DND-41 (cell line): ENCODE measurements at regions not wholly inside any gene's neighbourhood (a gene's known extent, or its start where the extent isn't known, plus 50 kb on each side); places are given as distances from the start of the nearest gene placed in this dataset.

Source experiments
- ATAC-seq: fragments of 200-7000 bp; cut with Tn5 transposase; 3 replicates; pipeline ENCODE4 v1.9.1; 2021; ENCODE audit warnings: low read depth; ENCODE audit not compliant: insufficient read depth
- DNase-seq: peaks from one replicate; pipeline ENCODE4 v3.0.0-alpha.2; 2020
- H2AFZ ChIP-seq: 2 replicates; pipeline ENCODE4 v1.6.0; 2012; ENCODE audit warnings: low read depth, low read length
- H3K27ac ChIP-seq: 2 replicates; pipeline ENCODE4 v1.5.1; 2012; ENCODE audit warnings: low read length, inconsistent platforms
- H3K27me3 ChIP-seq: fragments of 200-600 bp; sonication (generic); 2 replicates; pipeline ENCODE4 v1.6.0; 2012; ENCODE audit warnings: low read length, mild to moderate bottlenecking, inconsistent platforms; ENCODE audit not compliant: insufficient read depth, poor library complexity
- H3K36me3 ChIP-seq: 2 replicates; pipeline ENCODE4 v1.5.1; 2012; ENCODE audit warnings: low read length, inconsistent platforms; ENCODE audit not compliant: insufficient read depth
- H3K4me1 ChIP-seq: 2 replicates; pipeline ENCODE4 v1.5.1; 2012; ENCODE audit warnings: mild to moderate bottlenecking, low read length; ENCODE audit not compliant: insufficient read depth
- H3K4me2 ChIP-seq: 2 replicates; pipeline ENCODE4 v1.6.0; 2012; ENCODE audit warnings: mild to moderate bottlenecking, moderate library complexity, low read length, inconsistent platforms; ENCODE audit not compliant: insufficient read depth
- H3K4me3 ChIP-seq, 2 experiments: fragments of 200-600 bp in 1 of 2; shearing (Covaris generic) in 1 of 2; 2 replicates each; pipeline ENCODE4 v1.5.1; 2012 to 2016; ENCODE audit warnings: inconsistent platforms in 2 of 2, low read length in 2 of 2, mild to moderate bottlenecking in 2 of 2, low read depth in 1 of 2, moderate library complexity in 1 of 2
- H3K79me2 ChIP-seq: 2 replicates; pipeline ENCODE4 v1.6.0; 2012; ENCODE audit warnings: low read length, inconsistent platforms; ENCODE audit not compliant: insufficient read depth
- H3K9ac ChIP-seq: 2 replicates; pipeline ENCODE4 v1.6.0; 2012; ENCODE audit warnings: low read depth, mild to moderate bottlenecking, inconsistent platforms, low read length, moderate library complexity
- H3K9me3 ChIP-seq: 2 replicates; pipeline ENCODE4 v1.5.1; 2012; ENCODE audit warnings: low read length, moderate library complexity, mild to moderate bottlenecking, inconsistent platforms; ENCODE audit not compliant: insufficient read depth, severe bottlenecking
- H4K20me1 ChIP-seq: 2 replicates; pipeline ENCODE4 v1.6.0; 2012; ENCODE audit warnings: low read length; ENCODE audit not compliant: insufficient read depth
- EZH2 ChIP-seq: IDR thresholded peaks from 3 replicates; pipeline ENCODE4 v1.6.1; 2012; ENCODE audit warnings: borderline replicate concordance, low read depth, mild to moderate bottlenecking, moderate library complexity, low read length, inconsistent platforms; ENCODE audit not compliant: severe bottlenecking
- TF ChIP-seq, protein P1 (sequence below): IDR thresholded peaks from 2 replicates; pipeline ENCODE4 v1.5.1; 2012; ENCODE audit warnings: borderline replicate concordance, low read length, moderate library complexity, mild to moderate bottlenecking; ENCODE audit not compliant: poor library complexity, severe bottlenecking; ENCODE audit errors: extremely low read depth

DNA sequence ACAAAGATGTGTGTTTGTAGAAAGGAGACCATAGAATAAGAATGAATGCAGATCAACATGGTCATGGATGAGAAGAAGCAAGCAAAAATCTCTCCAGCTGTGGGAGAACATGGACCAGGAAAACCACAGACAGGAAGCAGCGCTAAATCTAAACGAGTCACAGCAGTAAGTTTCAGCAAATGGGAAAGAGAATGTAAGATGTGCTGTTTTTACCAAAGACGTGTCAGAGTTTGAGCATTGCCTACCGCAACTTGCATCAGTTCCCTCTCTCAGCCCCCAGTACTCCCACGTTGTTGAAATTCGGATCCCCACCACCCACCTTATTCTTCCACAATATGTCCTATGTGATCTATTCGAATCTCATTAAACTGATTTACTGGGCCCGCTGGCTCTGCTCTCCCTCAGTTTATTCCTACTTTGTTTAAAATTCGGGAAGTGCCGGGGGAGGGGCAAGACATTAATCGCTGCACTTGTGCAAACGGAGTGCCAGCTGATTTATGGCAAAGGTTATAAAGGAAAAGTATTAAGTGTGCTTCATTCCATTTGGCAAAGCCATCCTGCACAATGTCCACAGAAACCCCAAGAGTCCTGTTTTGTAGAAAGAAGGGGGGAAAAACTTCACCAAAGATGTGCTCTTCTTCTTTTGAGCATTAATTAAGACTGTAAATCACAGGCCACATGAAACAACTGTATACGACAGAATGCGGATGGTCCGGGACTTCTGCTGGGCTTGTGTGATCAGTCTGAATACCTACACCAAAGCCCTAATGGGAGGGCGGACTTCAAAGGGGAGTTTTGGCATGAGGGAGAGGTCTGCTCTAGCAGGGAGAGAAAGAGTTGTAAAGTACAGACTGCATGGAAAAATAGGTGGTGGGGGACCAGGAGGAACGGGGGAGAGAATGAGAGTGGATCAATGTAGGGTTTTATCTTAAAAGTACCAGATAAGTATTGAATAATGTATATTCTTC, 59.1 kb upstream of the PRDM1 start:
- H3K9me3 ChIP-seq = no peaks in the 10 kb centered on the region
- H3K27me3 ChIP-seq = no peaks in the 10 kb centered on the region
- TF ChIP-seq, protein P1, sequence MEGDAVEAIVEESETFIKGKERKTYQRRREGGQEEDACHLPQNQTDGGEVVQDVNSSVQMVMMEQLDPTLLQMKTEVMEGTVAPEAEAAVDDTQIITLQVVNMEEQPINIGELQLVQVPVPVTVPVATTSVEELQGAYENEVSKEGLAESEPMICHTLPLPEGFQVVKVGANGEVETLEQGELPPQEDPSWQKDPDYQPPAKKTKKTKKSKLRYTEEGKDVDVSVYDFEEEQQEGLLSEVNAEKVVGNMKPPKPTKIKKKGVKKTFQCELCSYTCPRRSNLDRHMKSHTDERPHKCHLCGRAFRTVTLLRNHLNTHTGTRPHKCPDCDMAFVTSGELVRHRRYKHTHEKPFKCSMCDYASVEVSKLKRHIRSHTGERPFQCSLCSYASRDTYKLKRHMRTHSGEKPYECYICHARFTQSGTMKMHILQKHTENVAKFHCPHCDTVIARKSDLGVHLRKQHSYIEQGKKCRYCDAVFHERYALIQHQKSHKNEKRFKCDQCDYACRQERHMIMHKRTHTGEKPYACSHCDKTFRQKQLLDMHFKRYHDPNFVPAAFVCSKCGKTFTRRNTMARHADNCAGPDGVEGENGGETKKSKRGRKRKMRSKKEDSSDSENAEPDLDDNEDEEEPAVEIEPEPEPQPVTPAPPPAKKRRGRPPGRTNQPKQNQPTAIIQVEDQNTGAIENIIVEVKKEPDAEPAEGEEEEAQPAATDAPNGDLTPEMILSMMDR = no peak
- TF ChIP-seq EZH2 = no peak
- peak overlapping the region in 1 of 2 experiments; percentile 48; a peak in 2 of 4 replicates for H3K4me3 ChIP-seq
- peaks cover 25% of the 10 kb centered on the region for H3K4me1 ChIP-seq
- peak; percentile 93 for ATAC-seq
- H2AFZ ChIP-seq = peak overlapping the region; percentile 67
- H4K20me1 ChIP-seq = no peaks in the 10 kb centered on the region
- H3K79me2 ChIP-seq = no peaks in the 10 kb centered on the region
- peak overlapping the region; percentile 68 for H3K4me2 ChIP-seq
- peak overlapping the region; percentile 76 for H3K27ac ChIP-seq
- H3K9ac ChIP-seq = peak overlapping the region; percentile 48
- peak; percentile 75 for DNase-seq
- no peaks in the 10 kb centered on the region for H3K36me3 ChIP-seq

DNA sequence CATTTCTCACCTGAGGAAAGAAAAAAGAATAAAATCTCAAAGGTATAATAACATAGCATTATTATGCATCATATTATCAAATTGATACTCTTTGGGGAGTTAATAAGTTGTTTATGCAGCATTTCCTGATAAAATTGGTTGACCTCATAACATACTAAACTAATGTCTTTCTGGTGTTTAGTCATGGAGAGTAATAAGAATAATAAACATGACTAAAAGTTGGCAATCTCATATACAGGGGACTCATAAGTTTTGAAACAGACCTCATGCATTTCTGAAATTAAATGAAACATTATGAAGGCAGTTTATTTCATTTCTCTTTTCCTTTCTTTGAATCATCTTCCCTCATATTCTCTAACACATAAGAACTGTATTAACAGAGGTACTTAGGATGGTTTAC, 60.5 kb upstream of the PRDM1 start:
- no peak for ATAC-seq
- H2AFZ ChIP-seq = no peak overlapping the region
- peaks cover 25% of the 10 kb centered on the region for H3K4me1 ChIP-seq
- H3K79me2 ChIP-seq = no peaks in the 10 kb centered on the region
- H3K4me3 ChIP-seq = no peak overlapping the region
- no peaks in the 10 kb centered on the region for H4K20me1 ChIP-seq
- no peaks in the 10 kb centered on the region for H3K9me3 ChIP-seq
- H3K9ac ChIP-seq = no peak overlapping the region
- TF ChIP-seq EZH2 = no peak
- TF ChIP-seq, protein P1 = no peak
- no peak overlapping the region for H3K4me2 ChIP-seq
- DNase-seq = no peak
- H3K27ac ChIP-seq = no peak overlapping the region
- H3K27me3 ChIP-seq = no peaks in the 10 kb centered on the region
- no peaks in the 10 kb centered on the region for H3K36me3 ChIP-seq

DNA sequence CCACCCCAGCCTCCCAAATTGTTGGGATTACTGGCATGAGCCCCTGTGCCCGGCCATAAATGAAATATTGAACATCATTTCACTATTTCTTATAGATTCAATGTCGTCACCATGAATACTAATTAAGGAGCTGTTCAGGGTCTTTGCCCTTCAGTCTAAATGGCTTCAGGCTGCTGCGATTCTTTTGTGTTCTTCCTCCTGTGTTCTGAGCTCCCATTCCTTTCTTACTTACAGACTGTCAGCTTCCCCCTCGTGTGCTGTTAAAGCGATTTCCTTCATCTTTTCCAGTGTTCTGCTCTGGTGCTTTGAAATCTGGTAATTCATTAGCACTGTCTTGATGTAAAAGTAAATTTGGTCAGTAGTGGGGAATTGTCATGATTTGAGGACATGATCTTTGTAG, 63.3 kb upstream of the PRDM1 start:
- DNase-seq (no peak), ATAC-seq (no peak)
- Histone ChIP-seq H3K27ac (no peak overlapping the region), H2AFZ (no peak overlapping the region), H3K36me3 (no peaks in the 10 kb centered on the region), H3K4me1 (peaks cover 15% of the 10 kb centered on the region), H3K4me3 (no peak overlapping the region), H3K9ac (no peak overlapping the region), H3K27me3 (no peaks in the 10 kb centered on the region), H3K9me3 (no peaks in the 10 kb centered on the region), H3K79me2 (no peaks in the 10 kb centered on the region), H4K20me1 (no peaks in the 10 kb centered on the region), H3K4me2 (no peak overlapping the region)
- TF ChIP-seq EZH2 = no peak
- TF ChIP-seq, protein P1 = no peak
